Fibroblast of skin of abdomen (primary cell): ENCODE measurements at regions not wholly inside any gene's neighbourhood (a gene's known extent, or its start where the extent isn't known, plus 50 kb on each side); places are given as distances from the start of the nearest gene placed in this dataset.

ENCODE experiments used
- DNase-seq: peaks from one replicate; pipeline ENCODE4 v3.0.0-alpha.2; 2013

GRCh38 chr2:82879803-82880202 is 1579.3 kb downstream of the SUCLG1 start:
- no peak for DNase-seq

- DNase-seq, result no peak
These were observed 1583.2 kb downstream of the SUCLG1 start for GRCh38 chr2:82875858-82876257.

GRCh38 chr2:82857967-82858366 is 1601.1 kb downstream of the SUCLG1 start:
- DNase-seq, result no peak

- DNase-seq, result no peak
These were observed 1605.8 kb downstream of the SUCLG1 start for GRCh38 chr2:82853299-82853698.

- no peak for DNase-seq
These were observed 1606.3 kb downstream of the SUCLG1 start for GRCh38 chr2:82852787-82853186.

GRCh38 chr2:82848285-82848684 is 1610.8 kb downstream of the SUCLG1 start:
- DNase-seq, result no peak

- peak; percentile 17 for DNase-seq
These were observed 1620.0 kb downstream of the SUCLG1 start for GRCh38 chr2:82839036-82839435.

- peak; percentile 95 for DNase-seq
These were observed 1621.3 kb downstream of the SUCLG1 start for GRCh38 chr2:82837588-82838304.

- no peak for DNase-seq
These were observed 1624.2 kb downstream of the SUCLG1 start for GRCh38 chr2:82834893-82835292.

- no peak for DNase-seq
These were observed 1631.7 kb downstream of the SUCLG1 start for GRCh38 chr2:82827426-82827825.

GRCh38 chr2:82826437-82826836 is 1632.6 kb downstream of the SUCLG1 start:
- DNase-seq, result no peak

- DNase-seq, result no peak
These were observed 1633.5 kb downstream of the SUCLG1 start for GRCh38 chr2:82825410-82826090.

GRCh38 chr2:82823892-82824291 is 1635.2 kb downstream of the SUCLG1 start:
- no peak for DNase-seq

- DNase-seq, result peak; percentile 88
These were observed 1639.1 kb downstream of the SUCLG1 start for GRCh38 chr2:82819951-82820350.

- no peak for DNase-seq
These were observed 1644.9 kb downstream of the SUCLG1 start for GRCh38 chr2:82814146-82814545.

GRCh38 chr2:82811946-82812345 is 1647.1 kb downstream of the SUCLG1 start:
- no peak for DNase-seq

GRCh38 chr2:82803307-82803706 is 1655.8 kb downstream of the SUCLG1 start:
- no peak for DNase-seq

GRCh38 chr2:82797469-82797868 is 1661.6 kb downstream of the SUCLG1 start:
- DNase-seq, result no peak

- peak; percentile 6 for DNase-seq
These were observed 1662.9 kb downstream of the SUCLG1 start for GRCh38 chr2:82796132-82796531.

GRCh38 chr2:82795446-82795845 is 1663.6 kb downstream of the SUCLG1 start:
- DNase-seq, result peak; percentile 76

GRCh38 chr2:82793711-82794435 is 1665.2 kb downstream of the SUCLG1 start:
- no peak for DNase-seq

GRCh38 chr2:82792316-82792715 is 1666.8 kb downstream of the SUCLG1 start:
- DNase-seq, result no peak

GRCh38 chr2:82790206-82791021 is 1668.7 kb downstream of the SUCLG1 start:
- DNase-seq, result peak; percentile 71
